Neural cell (in vitro differentiated cells): ENCODE measurements at regions not wholly inside any gene's neighbourhood (a gene's known extent, or its start where the extent isn't known, plus 50 kb on each side); places are given as distances from the start of the nearest gene placed in this dataset.

Source experiments
- H2AFZ ChIP-seq: fragments of 200-600, 300-800 bp; sonication (generic), shearing (Covaris generic); 2 replicates; pipeline ENCODE4 v1.6.0; 2014; ENCODE audit warnings: low read depth, mild to moderate bottlenecking, antibody characterized with exemption, low read length, moderate library complexity
- H3F3A ChIP-seq: fragments of 200-600 bp; shearing (Covaris generic); 2 replicates; pipeline ENCODE4 v1.6.1; 2016; ENCODE audit warnings: mild to moderate bottlenecking, moderate library complexity, mixed read lengths, antibody characterized with exemption, low read length; ENCODE audit not compliant: insufficient read depth, poor library complexity, severe bottlenecking
- H3K27ac ChIP-seq: fragments of 200-600, 300-800 bp; sonication (generic), shearing (Covaris generic); 2 replicates; pipeline ENCODE4 v1.5.1; 2014; ENCODE audit warnings: mild to moderate bottlenecking, low read length, moderate library complexity
- H3K27me3 ChIP-seq: fragments of 300-800, 200-600 bp; sonication (generic), shearing (Covaris generic); 2 replicates; pipeline ENCODE4 v1.6.0; 2014; ENCODE audit warnings: mild to moderate bottlenecking, low read depth, low read length, moderate library complexity; ENCODE audit not compliant: insufficient read depth
- H3K36me3 ChIP-seq: fragments of 300-800, 200-600 bp; sonication (generic), shearing (Covaris generic); 2 replicates; pipeline ENCODE4 v1.5.1; 2014; ENCODE audit warnings: mild to moderate bottlenecking, antibody characterized with exemption, low read length, moderate library complexity; ENCODE audit not compliant: insufficient read depth
- H3K4me2 ChIP-seq: fragments of 300-800, 200-600 bp; sonication (generic), shearing (Covaris generic); 2 replicates; pipeline ENCODE4 v1.6.0; 2014; ENCODE audit warnings: mild to moderate bottlenecking, low read length
- H3K4me3 ChIP-seq: fragments of 300-800, 200-600 bp; sonication (generic), shearing (Covaris generic); 2 replicates; pipeline ENCODE4 v1.5.1; 2014; ENCODE audit warnings: mild to moderate bottlenecking, low read length, moderate library complexity
- H3K79me2 ChIP-seq: fragments of 200-600 bp; shearing (Covaris generic); replicated peaks from 2 replicates; pipeline ENCODE4 v1.6.0; 2014; ENCODE audit warnings: mild to moderate bottlenecking, low read length, moderate library complexity; ENCODE audit not compliant: insufficient read depth
- H3K9ac ChIP-seq: fragments of 300-800, 200-600 bp; sonication (generic), shearing (Covaris generic); 2 replicates; pipeline ENCODE4 v1.6.1; 2016; ENCODE audit warnings: mild to moderate bottlenecking, low read length, mixed read lengths
- H3K9me2 ChIP-seq: fragments of 200-600 bp; shearing (Covaris generic); 2 replicates; pipeline ENCODE4 v1.6.1; 2016; ENCODE audit warnings: mild to moderate bottlenecking, low read length, mixed read lengths; ENCODE audit not compliant: insufficient read depth
- H3K9me3 ChIP-seq: fragments of 200-600, 300-800 bp; sonication (generic), shearing (Covaris generic); 2 replicates; pipeline ENCODE4 v1.6.1; 2016; ENCODE audit warnings: mild to moderate bottlenecking, mixed run types, low read length, moderate library complexity, mixed read lengths
- H4K20me1 ChIP-seq: fragments of 200-600 bp; shearing (Covaris generic); 2 replicates; pipeline ENCODE4 v1.6.1; 2016; ENCODE audit warnings: mild to moderate bottlenecking, mixed run types; ENCODE audit not compliant: insufficient read depth
- CTCF ChIP-seq: fragments of 450-650 bp; IDR thresholded peaks from 2 replicates; pipeline ENCODE4 v1.5.1; 2014; ENCODE audit warnings: antibody characterized with exemption, mild to moderate bottlenecking, moderate library complexity; ENCODE audit not compliant: poor library complexity, severe bottlenecking
- EP300 ChIP-seq: fragments of 450-650 bp; conservative IDR thresholded peaks from 2 replicates; pipeline ENCODE4 v1.6.1; 2014; ENCODE audit warnings: antibody characterized with exemption, mild to moderate bottlenecking, moderate library complexity; ENCODE audit not compliant: poor library complexity, severe bottlenecking
- EZH2 ChIP-seq: fragments of 200-600, 300-800 bp; shearing (Covaris generic), sonication (generic); IDR thresholded peaks from 2 replicates; pipeline ENCODE4 v1.6.1; 2014; ENCODE audit warnings: antibody characterized with exemption, low read length, borderline replicate concordance, mild to moderate bottlenecking; ENCODE audit not compliant: insufficient read depth, poor library complexity, severe bottlenecking
- MXI1 ChIP-seq: fragments of 450-650 bp; conservative IDR thresholded peaks from 2 replicates; pipeline ENCODE4 v1.6.1; 2014; ENCODE audit warnings: antibody characterized with exemption, mild to moderate bottlenecking; ENCODE audit not compliant: poor library complexity, severe bottlenecking
- POLR2AphosphoS5 ChIP-seq: IDR thresholded peaks from 2 replicates; pipeline ENCODE4 v1.6.1; 2012
- RAD21 ChIP-seq: fragments of 450-650 bp; conservative IDR thresholded peaks from 2 replicates; pipeline ENCODE4 v1.6.1; 2014; ENCODE audit warnings: antibody characterized with exemption, mild to moderate bottlenecking, moderate library complexity
- REST ChIP-seq: IDR thresholded peaks from 2 replicates; pipeline ENCODE4 v1.6.1; 2012; ENCODE audit warnings: borderline replicate concordance
- SMC3 ChIP-seq: fragments of 450-650 bp; conservative IDR thresholded peaks from 2 replicates; pipeline ENCODE4 v1.6.1; 2014; ENCODE audit warnings: antibody characterized with exemption, mild to moderate bottlenecking, moderate library complexity; ENCODE audit not compliant: poor library complexity
- TAF1 ChIP-seq: IDR thresholded peaks from 2 replicates; pipeline ENCODE4 v1.6.1; 2012; ENCODE audit warnings: low read depth

GRCh38 chr1:218837051-218837450, 336.6 kb upstream of the LYPLAL1 start:
- no peaks in the 10 kb centered on the region for H3K9me3 ChIP-seq
- H3K9ac ChIP-seq: no peak overlapping the region
- H3K9me2 ChIP-seq: no peaks in the 10 kb centered on the region
- H3K79me2 ChIP-seq: no peaks in the 10 kb centered on the region
- no peak overlapping the region for H3K4me2 ChIP-seq
- TF ChIP-seq EZH2: no peak
- no peak for TF ChIP-seq MXI1
- TF ChIP-seq POLR2AphosphoS5: no peak
- TF ChIP-seq SMC3: no peak
- no peak for TF ChIP-seq REST
- no peak for TF ChIP-seq RAD21
- no peak for TF ChIP-seq CTCF
- no peak for TF ChIP-seq EP300
- TF ChIP-seq TAF1: no peak
- no peak overlapping the region for H2AFZ ChIP-seq
- no peaks in the 10 kb centered on the region for H3F3A ChIP-seq
- H3K4me3 ChIP-seq: no peak overlapping the region
- no peaks in the 10 kb centered on the region for H3K27me3 ChIP-seq
- no peaks in the 10 kb centered on the region for H4K20me1 ChIP-seq
- no peaks in the 10 kb centered on the region for H3K36me3 ChIP-seq
- peak overlapping the region; percentile 81 for H3K27ac ChIP-seq

GRCh38 chr1:218845589-218845988, 328.1 kb upstream of the LYPLAL1 start:
- H3K4me3 ChIP-seq: no peak overlapping the region
- H3K9me3 ChIP-seq: no peaks in the 10 kb centered on the region
- no peak overlapping the region for H3K27ac ChIP-seq
- no peak overlapping the region for H3K9ac ChIP-seq
- no peaks in the 10 kb centered on the region for H3K9me2 ChIP-seq
- no peaks in the 10 kb centered on the region for H3K79me2 ChIP-seq
- H3K36me3 ChIP-seq: no peaks in the 10 kb centered on the region
- no peak overlapping the region for H3K4me2 ChIP-seq
- H2AFZ ChIP-seq: no peak overlapping the region
- H4K20me1 ChIP-seq: no peaks in the 10 kb centered on the region
- no peak for TF ChIP-seq REST
- no peak for TF ChIP-seq TAF1
- no peak for TF ChIP-seq EP300
- no peak for TF ChIP-seq RAD21
- H3F3A ChIP-seq: no peaks in the 10 kb centered on the region
- no peaks in the 10 kb centered on the region for H3K27me3 ChIP-seq
